ENCODE measurements at regions not wholly inside any gene's neighbourhood (a gene's known extent, or its start where the extent isn't known, plus 50 kb on each side); places are given as distances from the start of the nearest gene placed in this dataset.

DNA sequence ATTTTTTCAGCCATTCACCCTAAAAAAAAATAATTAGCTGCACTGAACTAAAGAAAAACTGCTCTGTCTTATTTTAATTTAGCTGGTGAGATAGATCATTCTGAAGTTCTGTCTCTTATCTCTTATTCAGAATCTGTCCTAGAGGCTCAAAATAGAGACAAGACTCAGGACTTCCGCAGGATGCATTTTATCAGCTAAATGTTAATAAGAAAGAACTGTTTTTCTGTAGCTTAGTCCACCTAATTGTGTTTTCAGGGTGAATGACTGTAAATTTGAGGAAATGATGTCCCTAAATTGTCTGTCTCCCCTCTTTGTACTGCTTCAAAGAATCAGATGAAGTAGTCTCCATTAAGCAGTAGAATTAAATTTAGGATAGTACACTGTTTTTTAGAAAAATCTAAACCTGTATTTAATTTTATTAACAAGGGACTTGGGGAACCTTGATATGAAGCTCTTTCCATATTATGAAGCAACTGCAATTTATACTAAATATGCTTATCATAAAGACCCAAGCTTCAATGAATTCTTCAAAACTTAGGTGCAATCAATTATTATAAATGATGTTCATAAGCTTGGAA is 671.9 kb downstream of the RWDD3 start:
- TF ChIP-seq, protein P1, sequence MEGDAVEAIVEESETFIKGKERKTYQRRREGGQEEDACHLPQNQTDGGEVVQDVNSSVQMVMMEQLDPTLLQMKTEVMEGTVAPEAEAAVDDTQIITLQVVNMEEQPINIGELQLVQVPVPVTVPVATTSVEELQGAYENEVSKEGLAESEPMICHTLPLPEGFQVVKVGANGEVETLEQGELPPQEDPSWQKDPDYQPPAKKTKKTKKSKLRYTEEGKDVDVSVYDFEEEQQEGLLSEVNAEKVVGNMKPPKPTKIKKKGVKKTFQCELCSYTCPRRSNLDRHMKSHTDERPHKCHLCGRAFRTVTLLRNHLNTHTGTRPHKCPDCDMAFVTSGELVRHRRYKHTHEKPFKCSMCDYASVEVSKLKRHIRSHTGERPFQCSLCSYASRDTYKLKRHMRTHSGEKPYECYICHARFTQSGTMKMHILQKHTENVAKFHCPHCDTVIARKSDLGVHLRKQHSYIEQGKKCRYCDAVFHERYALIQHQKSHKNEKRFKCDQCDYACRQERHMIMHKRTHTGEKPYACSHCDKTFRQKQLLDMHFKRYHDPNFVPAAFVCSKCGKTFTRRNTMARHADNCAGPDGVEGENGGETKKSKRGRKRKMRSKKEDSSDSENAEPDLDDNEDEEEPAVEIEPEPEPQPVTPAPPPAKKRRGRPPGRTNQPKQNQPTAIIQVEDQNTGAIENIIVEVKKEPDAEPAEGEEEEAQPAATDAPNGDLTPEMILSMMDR (conservative IDR thresholded peaks at IDR 0.05; ENCODE audit: low read length): no peak
- no peak for TF ChIP-seq EZH2phosphoT487 (IDR thresholded peaks at IDR 0.05; ENCODE audit: borderline replicate concordance)
